ENCODE measurements at regions not wholly inside any gene's neighbourhood (a gene's known extent, or its start where the extent isn't known, plus 50 kb on each side); places are given as distances from the start of the nearest gene placed in this dataset.

DNA sequence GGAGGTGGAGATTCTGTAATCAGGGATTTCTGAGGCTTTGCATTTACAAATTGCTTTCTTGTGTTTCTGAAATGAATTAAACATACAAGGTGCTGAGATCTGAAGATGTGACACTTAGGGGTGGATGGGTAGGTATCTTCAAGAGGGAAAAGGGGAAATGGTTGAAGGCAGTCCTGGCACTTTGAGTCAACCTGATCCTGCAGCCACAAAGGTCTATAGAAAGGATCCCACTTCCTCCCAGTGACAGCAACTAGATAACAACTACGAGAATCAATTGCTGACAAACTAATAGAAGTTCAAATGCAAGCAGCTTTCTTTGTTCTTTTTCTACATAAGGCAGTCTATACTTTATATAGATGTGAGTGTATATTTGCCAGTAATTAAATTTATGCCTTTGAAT is 553.3 kb downstream of the MDFIC start:
- TF ChIP-seq, protein P1, sequence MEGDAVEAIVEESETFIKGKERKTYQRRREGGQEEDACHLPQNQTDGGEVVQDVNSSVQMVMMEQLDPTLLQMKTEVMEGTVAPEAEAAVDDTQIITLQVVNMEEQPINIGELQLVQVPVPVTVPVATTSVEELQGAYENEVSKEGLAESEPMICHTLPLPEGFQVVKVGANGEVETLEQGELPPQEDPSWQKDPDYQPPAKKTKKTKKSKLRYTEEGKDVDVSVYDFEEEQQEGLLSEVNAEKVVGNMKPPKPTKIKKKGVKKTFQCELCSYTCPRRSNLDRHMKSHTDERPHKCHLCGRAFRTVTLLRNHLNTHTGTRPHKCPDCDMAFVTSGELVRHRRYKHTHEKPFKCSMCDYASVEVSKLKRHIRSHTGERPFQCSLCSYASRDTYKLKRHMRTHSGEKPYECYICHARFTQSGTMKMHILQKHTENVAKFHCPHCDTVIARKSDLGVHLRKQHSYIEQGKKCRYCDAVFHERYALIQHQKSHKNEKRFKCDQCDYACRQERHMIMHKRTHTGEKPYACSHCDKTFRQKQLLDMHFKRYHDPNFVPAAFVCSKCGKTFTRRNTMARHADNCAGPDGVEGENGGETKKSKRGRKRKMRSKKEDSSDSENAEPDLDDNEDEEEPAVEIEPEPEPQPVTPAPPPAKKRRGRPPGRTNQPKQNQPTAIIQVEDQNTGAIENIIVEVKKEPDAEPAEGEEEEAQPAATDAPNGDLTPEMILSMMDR (IDR thresholded peaks at IDR 0.05), result no peak
- TF ChIP-seq POLR2A (IDR thresholded peaks at IDR 0.05), result no peak
